IMR-90 (cell line): ENCODE measurements at regions not wholly inside any gene's neighbourhood (a gene's known extent, or its start where the extent isn't known, plus 50 kb on each side); places are given as distances from the start of the nearest gene placed in this dataset.

ENCODE experiments used
- BHLHE40 ChIP-seq: fragments of 150-350 bp; IDR thresholded peaks from 2 replicates; pipeline ENCODE4 v1.6.1; 2016; ENCODE audit warnings: mild to moderate bottlenecking, low read depth, low read length
- CEBPB ChIP-seq: IDR thresholded peaks from 2 replicates; pipeline ENCODE4 v1.6.1; 2012; ENCODE audit warnings: low read depth, low read length, improper control_type of control experiment
- CHD1 ChIP-seq: IDR thresholded peaks from 2 replicates; pipeline ENCODE4 v1.6.1; 2012; ENCODE audit warnings: low read depth, low read length, improper control_type of control experiment
- CTCF ChIP-seq: conservative IDR thresholded peaks from 2 replicates; pipeline ENCODE4 v1.5.1; 2012; ENCODE audit warnings: mild to moderate bottlenecking, low read depth, low read length, improper control_type of control experiment
- FOS ChIP-seq: fragments of 150-350 bp; IDR thresholded peaks from 2 replicates; pipeline ENCODE4 v1.6.1; 2016; ENCODE audit warnings: low read depth, low read length
- MXI1 ChIP-seq: IDR thresholded peaks from 2 replicates; pipeline ENCODE4 v1.6.1; 2012; ENCODE audit warnings: low read depth, mild to moderate bottlenecking, low read length, moderate library complexity, borderline replicate concordance
- NFE2L2 ChIP-seq: fragments of 150-350 bp; IDR thresholded peaks from 2 replicates; pipeline ENCODE4 v1.6.1; 2016; ENCODE audit warnings: low read depth, mild to moderate bottlenecking, low read length
- POLR2A ChIP-seq: IDR thresholded peaks from 2 replicates; pipeline ENCODE4 v1.6.1; 2012; ENCODE audit warnings: mild to moderate bottlenecking, low read depth, low read length
- SMC3 ChIP-seq: fragments of 150-350 bp; IDR thresholded peaks from 2 replicates; pipeline ENCODE4 v1.6.1; 2016; ENCODE audit warnings: low read depth, mild to moderate bottlenecking, antibody characterized with exemption, low read length, moderate library complexity
- USF2 ChIP-seq: fragments of 150-350 bp; IDR thresholded peaks from 2 replicates; pipeline ENCODE4 v1.6.1; 2017; ENCODE audit warnings: mild to moderate bottlenecking, antibody characterized with exemption, low read length, low read depth

GRCh38 chr1:194081444-194081843 lies 895.0 kb upstream of the B3GALT2 start:
- no peak for TF ChIP-seq CTCF
- no peak for TF ChIP-seq FOS
- no peak for TF ChIP-seq CHD1
- no peak for TF ChIP-seq MXI1
- no peak for TF ChIP-seq USF2
- TF ChIP-seq POLR2A, result no peak
- no peak for TF ChIP-seq SMC3
- TF ChIP-seq CEBPB, result no peak
- no peak for TF ChIP-seq BHLHE40
- TF ChIP-seq NFE2L2, result no peak
